H1 (cell line): ENCODE measurements at regions not wholly inside any gene's neighbourhood (a gene's known extent, or its start where the extent isn't known, plus 50 kb on each side); places are given as distances from the start of the nearest gene placed in this dataset.

Source experiments
- CTCF ChIA-PET: fragments of 300-600 bp; sonication (Branson Sonifier 250); formaldehyde crosslinking; loops from one replicate; lab custom pipeline; 2021; ENCODE audit not compliant: partially characterized antibody; lab: Charles Lee
- POLR2A ChIA-PET: fragments of 300-600 bp; sonication (Branson Sonifier 250); formaldehyde crosslinking; loops from one replicate; lab custom pipeline; 2021; ENCODE audit warnings: inconsistent platforms; ENCODE audit not compliant: partially characterized antibody; lab: Charles Lee
- DNase-seq, 2 experiments: peaks; one replicate each; pipeline versions ENCODE4 v3.0.0 to v3.0.0-alpha.2; 2010 to 2022; ENCODE audit warnings: low spot score in 2 of 2, low read depth in 1 of 2, mixed read lengths in 1 of 2
- FAIRE-seq: peaks from 2 replicates; lab custom pipeline; 2011; peaks lifted over from hg19 to GRCh38; lab: Jason Lieb, UNC
- H2AFZ ChIP-seq: 2 replicates; pipeline ENCODE4 v1.8.1; 2012; ENCODE audit warnings: low read length, inconsistent platforms
- H2AK5ac ChIP-seq: 2 replicates; pipeline ENCODE4 v1.6.1; 2013; ENCODE audit warnings: low read depth, low read length
- H2BK120ac ChIP-seq: replicated peaks from 2 replicates; pipeline ENCODE3; 2013; ENCODE audit warnings: low read depth, low read length, inconsistent platforms
- H2BK12ac ChIP-seq: 2 replicates; pipeline ENCODE4 v1.6.1; 2013; ENCODE audit warnings: low read depth, low read length
- H2BK15ac ChIP-seq: 2 replicates; pipeline ENCODE4 v1.6.1; 2013; ENCODE audit warnings: low read length
- H2BK20ac ChIP-seq: 2 replicates; pipeline ENCODE4 v1.6.1; 2013; ENCODE audit warnings: low read length
- H2BK5ac ChIP-seq: 2 replicates; pipeline ENCODE4 v1.6.1; 2013; ENCODE audit warnings: low read depth, low read length
- H3K14ac ChIP-seq: 2 replicates; pipeline ENCODE4 v1.6.1; 2013; ENCODE audit warnings: inconsistent platforms; ENCODE audit not compliant: insufficient read length
- H3K18ac ChIP-seq: 2 replicates; pipeline ENCODE4 v1.6.1; 2013; ENCODE audit warnings: low read length; ENCODE audit errors: extremely low read depth
- H3K23ac ChIP-seq: 2 replicates; pipeline ENCODE4 v1.6.1; 2013; ENCODE audit warnings: inconsistent platforms; ENCODE audit not compliant: insufficient read length
- H3K23me2 ChIP-seq: 2 replicates; pipeline ENCODE4 v1.6.1; 2013; ENCODE audit warnings: low read depth, low read length
- H3K27ac ChIP-seq: 2 replicates; pipeline ENCODE4 v1.6.1; 2011; ENCODE audit warnings: low read depth, low read length, inconsistent platforms
- H3K27me3 ChIP-seq, 4 experiments: replicated peaks in 1 of 4; 1 replicate in 1 of 4; 2 replicates in 3 of 4; pipeline versions ENCODE4 v1.6.1 to v1.8.1; 2011 to 2013; ENCODE audit warnings: low read length in 3 of 4, mild to moderate bottlenecking in 3 of 4, inconsistent platforms in 2 of 4, mixed read lengths in 2 of 4, moderate library complexity in 1 of 4; ENCODE audit not compliant: control insufficient read depth in 3 of 4, insufficient read depth in 3 of 4; ENCODE audit errors: extremely low read depth in 1 of 4
- H3K36me3 ChIP-seq, 4 experiments: 2 replicates each; pipeline versions ENCODE4 v1.6.1 to v1.8.1; 2011 to 2013; ENCODE audit warnings: mild to moderate bottlenecking in 4 of 4, low read length in 3 of 4, moderate library complexity in 2 of 4, control low read depth in 1 of 4, inconsistent platforms in 1 of 4; ENCODE audit not compliant: insufficient read depth in 4 of 4, control insufficient read depth in 2 of 4
- H3K4ac ChIP-seq: replicated peaks from 2 replicates; pipeline ENCODE3; 2013; ENCODE audit warnings: low read length, low read depth, mixed read lengths, inconsistent platforms; ENCODE audit not compliant: insufficient read length
- H3K4me1 ChIP-seq, 4 experiments: replicated peaks in 1 of 4; 1 replicate in 1 of 4; 2 replicates in 3 of 4; pipeline versions ENCODE4 v1.6.1 to v1.8.1; 2011 to 2013; ENCODE audit warnings: low read length in 3 of 4, inconsistent platforms in 2 of 4, mixed read lengths in 1 of 4; ENCODE audit not compliant: insufficient read depth in 4 of 4, control insufficient read depth in 3 of 4
- H3K4me2 ChIP-seq, 2 experiments: 2 replicates each; pipeline versions ENCODE4 v1.6.1 to v1.8.1; 2011 to 2013; ENCODE audit warnings: low read depth in 2 of 2, low read length in 2 of 2, control low read depth in 1 of 2, inconsistent platforms in 1 of 2, mild to moderate bottlenecking in 1 of 2; ENCODE audit not compliant: insufficient read depth in 1 of 2
- H3K4me3 ChIP-seq, 4 experiments: fragments of 200-600, 300-600 bp in 1 of 4; sonication (generic), shearing (Covaris generic), sonication (Bioruptor Twin) in 1 of 4; 2 replicates each; pipeline versions ENCODE4 v1.5.1 to v1.8.1; 2011 to 2016; ENCODE audit warnings: low read length in 4 of 4, low read depth in 3 of 4, control low read depth in 2 of 4, inconsistent platforms in 2 of 4, mild to moderate bottlenecking in 2 of 4, mixed read lengths in 1 of 4, moderate library complexity in 1 of 4; ENCODE audit not compliant: insufficient read depth in 2 of 4; ENCODE audit errors: extremely low read depth in 1 of 4
- H3K56ac ChIP-seq: replicated peaks from 2 replicates; pipeline ENCODE3; 2013; ENCODE audit warnings: low read depth, mild to moderate bottlenecking, mixed read lengths, low read length, inconsistent platforms; ENCODE audit not compliant: insufficient read length
- H3K79me1 ChIP-seq: 2 replicates; pipeline ENCODE4 v1.6.1; 2013; ENCODE audit warnings: low read depth, low read length, control low read depth
- H3K79me2 ChIP-seq, 2 experiments: 2 replicates each; pipeline versions ENCODE4 v1.6.1 to v1.8.1; 2012 to 2013; ENCODE audit warnings: low read length in 2 of 2, mild to moderate bottlenecking in 2 of 2, inconsistent platforms in 1 of 2; ENCODE audit not compliant: insufficient read depth in 2 of 2, control insufficient read depth in 1 of 2
- H3K9ac ChIP-seq, 4 experiments: replicated peaks in 1 of 4; 1 replicate in 1 of 4; 2 replicates in 3 of 4; pipeline versions ENCODE4 v1.6.1 to v1.8.1; 2011 to 2013; ENCODE audit warnings: low read depth in 3 of 4, low read length in 3 of 4, control low read depth in 2 of 4, mild to moderate bottlenecking in 2 of 4, moderate library complexity in 2 of 4, inconsistent platforms in 1 of 4; ENCODE audit errors: extremely low read depth in 1 of 4
- H3K9me3 ChIP-seq, 2 experiments: 2 replicates each; pipeline versions ENCODE4 v1.6.1 to v1.8.1; 2012 to 2013; ENCODE audit warnings: mild to moderate bottlenecking in 2 of 2, moderate library complexity in 2 of 2, control low read depth in 1 of 2, inconsistent platforms in 1 of 2, low read depth in 1 of 2, low read length in 1 of 2, mixed read lengths in 1 of 2; ENCODE audit not compliant: insufficient read depth in 2 of 2
- H4K20me1 ChIP-seq, 2 experiments: replicated peaks in 1 of 2; 2 replicates each; pipeline versions ENCODE3 to v1.8.1; 2011 to 2013; ENCODE audit warnings: inconsistent platforms in 2 of 2, low read length in 2 of 2, mild to moderate bottlenecking in 1 of 2; ENCODE audit not compliant: insufficient read depth in 2 of 2, control insufficient read depth in 1 of 2
- H4K5ac ChIP-seq: 2 replicates; pipeline ENCODE4 v1.6.1; 2013; ENCODE audit warnings: low read length, low read depth, mixed read lengths, inconsistent platforms; ENCODE audit not compliant: insufficient read length
- H4K8ac ChIP-seq: 2 replicates; pipeline ENCODE4 v1.8.0; 2013; ENCODE audit warnings: mild to moderate bottlenecking, moderate library complexity, low read length, inconsistent platforms; ENCODE audit not compliant: insufficient read depth; ENCODE audit errors: extremely low read depth
- H4K91ac ChIP-seq: replicated peaks from 2 replicates; pipeline ENCODE3; 2013; ENCODE audit warnings: low read length, mixed read lengths, inconsistent platforms; ENCODE audit not compliant: insufficient read length
- CBX5 ChIP-seq: fragments of 300-800, 300-1000 bp; sonication (generic); IDR thresholded peaks from 2 replicates; pipeline ENCODE4 v1.7.1; 2016; ENCODE audit warnings: antibody characterized with exemption, low read length, low read depth
- CHD1 ChIP-seq: IDR thresholded peaks from 2 replicates; pipeline ENCODE4 v1.6.1; 2012; ENCODE audit warnings: low read depth, low read length, improper control_type of control experiment
- FOSL1 ChIP-seq: IDR thresholded peaks from 2 replicates; pipeline ENCODE4 v1.6.1; 2011; ENCODE audit warnings: mild to moderate bottlenecking, low read depth, low read length, moderate library complexity; ENCODE audit not compliant: insufficient read depth
- HDAC6 ChIP-seq: IDR thresholded peaks from one replicate; pipeline ENCODE4 v1.7.1; 2012; ENCODE audit warnings: low read depth, mild to moderate bottlenecking, inconsistent platforms, low read length, moderate library complexity
- POLR2A ChIP-seq, 2 experiments: IDR thresholded peaks; 1 replicate in 1 of 2; 2 replicates in 1 of 2; pipeline ENCODE4 v1.6.1; 2011; ENCODE audit warnings: low read depth in 2 of 2, low read length in 2 of 2, mild to moderate bottlenecking in 2 of 2; ENCODE audit errors: control extremely low read depth in 1 of 2
- POU5F1 ChIP-seq: IDR thresholded peaks from 2 replicates; pipeline ENCODE4 v1.6.1; 2011; ENCODE audit warnings: low read depth, mild to moderate bottlenecking, low read length, moderate library complexity
- SP4 ChIP-seq: IDR thresholded peaks from 2 replicates; pipeline ENCODE4 v1.6.1; 2012; ENCODE audit warnings: low read length, inconsistent platforms
- SRF ChIP-seq: IDR thresholded peaks from 2 replicates; pipeline ENCODE4 v1.6.1; 2011; ENCODE audit warnings: mild to moderate bottlenecking, low read depth, low read length, moderate library complexity
- SUZ12 ChIP-seq: fragments of 200-600 bp; sonication (generic); IDR thresholded peaks from 2 replicates; pipeline ENCODE4 v1.6.1; 2012; ENCODE audit warnings: mild to moderate bottlenecking, inconsistent platforms, low read length, moderate library complexity, mixed read lengths
- TAF1 ChIP-seq: IDR thresholded peaks from 2 replicates; pipeline ENCODE4 v1.6.1; 2011; ENCODE audit warnings: mild to moderate bottlenecking, low read depth, low read length
- ZNF274 ChIP-seq: IDR thresholded peaks from 2 replicates; pipeline ENCODE4 v1.7.0; 2012; ENCODE audit warnings: low read length, borderline replicate concordance; ENCODE audit errors: extremely low read depth
- WGBS, 2 experiments: shearing (Covaris generic) in 1 of 2; methylation state at CpG; one replicate each; pipeline versions ENCODE4 v1.1.6 to v1.1.7; 2013 to 2015; ENCODE audit warnings: low lambda C conversion rate in 2 of 2, mixed read lengths in 2 of 2, inconsistent platforms in 1 of 2, low coverage in 1 of 2, missing lambda C conversion rate in 1 of 2; ENCODE audit not compliant: insufficient replicate concordance in 2 of 2, insufficient coverage in 1 of 2, insufficient read length in 1 of 2; ENCODE audit errors: extremely low coverage in 1 of 2, missing lambda C conversion rate in 1 of 2; 5-methylcytosine and 5-hydroxymethylcytosine counted together
- TF ChIP-seq, protein P1 (sequence below): IDR thresholded peaks from 2 replicates; pipeline ENCODE4 v1.6.1; 2011; ENCODE audit warnings: low read length, improper control_type of control experiment

DNA sequence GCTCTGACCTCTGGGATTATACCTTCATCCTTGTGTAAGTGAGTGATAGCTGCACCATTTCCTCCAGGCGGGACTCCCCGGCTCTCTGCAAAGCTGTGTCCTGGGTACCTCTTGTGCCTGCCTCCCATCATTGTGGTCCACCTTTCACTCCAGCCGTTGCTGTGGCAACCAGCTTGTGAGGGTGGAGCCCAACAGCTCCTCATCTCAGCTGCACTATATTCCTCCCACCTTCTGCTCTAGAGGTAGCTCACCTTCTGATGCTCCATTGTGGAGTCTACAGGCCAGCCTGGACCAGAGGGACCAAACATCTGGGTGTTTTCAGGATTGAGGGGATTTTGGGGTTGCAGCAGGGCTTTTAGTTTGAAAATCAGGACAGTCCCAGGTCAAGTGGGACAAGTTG lies 708.2 kb downstream of the UQCRFS1 start:
- DNase-seq = no peak
- no peak overlapping the region for H4K5ac ChIP-seq
- no peak overlapping the region for H3K4me2 ChIP-seq
- no peak overlapping the region for H3K14ac ChIP-seq
- H4K20me1 ChIP-seq = no peaks in the 10 kb centered on the region
- H3K9me3 ChIP-seq = no peaks in the 10 kb centered on the region
- no peak overlapping the region for H2BK120ac ChIP-seq
- no peak overlapping the region for H2BK20ac ChIP-seq
- no peak overlapping the region for H4K91ac ChIP-seq
- 82% methylated on average over 3 of the region's 3 CpGs; no CpG with 5 or more reads in 1 of the 2 experiments for WGBS, 2 experiments
- H4K8ac ChIP-seq = no peak overlapping the region
- no peak overlapping the region for H2AFZ ChIP-seq
- H3K18ac ChIP-seq = no peak overlapping the region
- no peak overlapping the region for H2BK5ac ChIP-seq
- no peak overlapping the region for H2BK12ac ChIP-seq
- H3K79me2 ChIP-seq = no peaks in the 10 kb centered on the region
- H2BK15ac ChIP-seq = no peak overlapping the region
- peaks cover 0 to 5% (median 2%) of the 10 kb centered on the region in 4 experiments; a peak in 4 of 7 replicates for H3K4me1 ChIP-seq
- no peaks in the 10 kb centered on the region; the same call in 1 of the 2 replicates for H3K23me2 ChIP-seq
- POLR2A ChIA-PET = interaction anchor here (0.9 to 1.6 kb wide), 2 partner anchors 10 to 19 kb away, joined by 3 to 5 read pairs; no protein-coding TSS in a partner anchor
- no peak overlapping the region for H3K23ac ChIP-seq
- CTCF ChIA-PET = interaction anchor here (1.6 kb wide), 1 partner anchor 38 kb away, joined by 4 read pairs; no protein-coding TSS in a partner anchor
- H3K4me3 ChIP-seq = no peak overlapping the region
- no peak overlapping the region for H3K9ac ChIP-seq
- no peaks in the 10 kb centered on the region for H3K36me3 ChIP-seq
- H3K27me3 ChIP-seq = no peaks in the 10 kb centered on the region; a peak in 1 of 7 replicates
- H3K56ac ChIP-seq = no peak overlapping the region
- TF ChIP-seq SUZ12 (no peak), TAF1 (no peak), CHD1 (no peak), FOSL1 (no peak), CBX5 (no peak), HDAC6 (no peak), SP4 (no peak), POLR2A (IDR thresholded peaks at IDR 0.05; ENCODE audit: control extremely low read depth in 1 of 2, low read depth in 2 of 2, low read length in 2 of 2) (no peak), SRF (no peak), ZNF274 (no peak), POU5F1 (no peak)
- TF ChIP-seq, protein P1, sequence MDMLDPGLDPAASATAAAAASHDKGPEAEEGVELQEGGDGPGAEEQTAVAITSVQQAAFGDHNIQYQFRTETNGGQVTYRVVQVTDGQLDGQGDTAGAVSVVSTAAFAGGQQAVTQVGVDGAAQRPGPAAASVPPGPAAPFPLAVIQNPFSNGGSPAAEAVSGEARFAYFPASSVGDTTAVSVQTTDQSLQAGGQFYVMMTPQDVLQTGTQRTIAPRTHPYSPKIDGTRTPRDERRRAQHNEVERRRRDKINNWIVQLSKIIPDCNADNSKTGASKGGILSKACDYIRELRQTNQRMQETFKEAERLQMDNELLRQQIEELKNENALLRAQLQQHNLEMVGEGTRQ = no peak
- TF ChIP-seq, all 59 proteins: peak for 0
- Histone ChIP-seq H3K4ac (no peak overlapping the region), H3K27ac (no peak overlapping the region), H3K79me1 (no peaks in the 10 kb centered on the region), H2AK5ac (no peak overlapping the region)
- FAIRE-seq = no peak
